ENCODE measurements at regions not wholly inside any gene's neighbourhood (a gene's known extent, or its start where the extent isn't known, plus 50 kb on each side); places are given as distances from the start of the nearest gene placed in this dataset.

- no peak for TF ChIP-seq POLR2A (IDR thresholded peaks at IDR 0.05)
- TF ChIP-seq CTCF (IDR thresholded peaks at IDR 0.05): no peak
These were observed 199.8 kb upstream of the RBM19 start for GRCh38 chr12:114165921-114166320.

Data from uterus (tissue), 2 donors.